Glomerular visceral epithelial cell (primary cell): ENCODE measurements at regions not wholly inside any gene's neighbourhood (a gene's known extent, or its start where the extent isn't known, plus 50 kb on each side); places are given as distances from the start of the nearest gene placed in this dataset.

Source experiments
- DNase-seq: peaks from one replicate; pipeline ENCODE4 v3.0.0-alpha.2; 2016; ENCODE audit errors: extremely low spot score

DNA sequence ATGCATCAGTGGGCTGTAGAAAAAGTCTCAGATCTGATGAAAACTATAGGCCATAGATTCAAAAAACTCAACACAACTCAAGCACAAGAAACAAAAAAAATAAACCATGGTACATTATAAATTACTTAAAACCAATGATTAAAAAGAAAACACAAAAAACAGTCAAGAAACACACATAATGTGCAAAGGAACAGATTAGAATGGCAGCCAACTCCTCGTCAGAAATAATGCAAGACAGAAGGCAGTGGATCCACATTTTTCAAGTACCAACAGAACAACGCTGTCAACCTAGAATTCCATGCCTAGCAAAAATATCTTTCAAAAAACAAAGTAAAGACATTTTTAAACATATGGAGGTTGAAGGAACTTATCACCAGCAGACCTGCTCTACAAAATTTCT lies 69.7 kb downstream of the PSMB1 start:
- DNase-seq, result no peak

DNA sequence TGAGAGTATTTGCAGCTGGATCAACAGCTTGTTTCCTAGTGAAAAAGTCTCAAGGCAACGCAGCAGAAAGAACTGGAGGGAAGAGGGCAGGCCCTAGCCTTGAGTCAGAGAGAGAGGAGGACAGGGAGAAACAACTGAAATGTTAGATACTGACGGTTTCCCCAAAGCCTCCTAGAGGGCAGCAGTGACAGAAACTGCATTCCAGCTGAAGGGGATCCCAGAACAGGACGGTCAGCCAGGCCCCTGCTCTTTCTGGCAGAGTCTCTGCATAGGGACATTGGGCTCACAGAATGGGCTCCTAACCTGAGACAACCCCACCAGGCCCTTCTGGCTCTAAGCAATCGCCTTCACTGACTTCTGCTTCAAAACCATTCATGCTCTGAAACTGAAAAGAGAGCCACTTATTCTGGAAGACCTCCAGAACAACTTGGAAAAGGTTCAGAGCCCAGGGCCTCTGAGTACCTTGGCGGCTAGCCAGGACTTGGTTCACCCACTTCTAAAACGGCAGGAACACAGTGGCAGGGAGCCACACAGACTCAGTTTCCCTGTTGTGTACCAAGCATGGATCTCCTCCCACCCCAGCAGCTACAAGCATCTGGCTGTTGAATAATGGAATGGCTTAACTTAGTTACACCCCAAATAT lies 72.9 kb downstream of the PSMB1 start:
- DNase-seq, result no peak

GRCh38 chr6:170476360-170476759 lies 76.7 kb downstream of the PSMB1 start:
- no peak for DNase-seq

DNA sequence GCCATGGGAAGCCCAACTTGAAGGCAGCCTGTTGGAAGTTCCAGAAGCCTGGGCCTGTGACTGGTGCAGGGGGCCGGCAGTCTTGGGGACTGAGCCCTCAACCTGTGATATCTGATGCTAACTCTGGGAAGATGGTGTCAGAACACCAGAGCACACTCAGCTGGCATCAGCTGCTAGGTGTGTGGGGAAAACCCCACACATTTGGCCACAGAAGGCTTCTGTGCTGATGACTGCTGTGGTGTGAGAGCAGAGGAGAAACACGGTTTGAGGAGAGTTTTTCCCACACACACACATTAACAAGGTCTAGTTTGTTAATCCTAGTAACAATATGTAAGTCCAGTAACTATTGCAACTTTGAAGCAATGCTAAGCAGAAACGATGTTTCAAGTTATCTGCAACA lies 78.0 kb downstream of the PSMB1 start:
- DNase-seq, result no peak

GRCh38 chr6:170473801-170474200 lies 79.3 kb downstream of the PSMB1 start:
- DNase-seq, result no peak

DNA sequence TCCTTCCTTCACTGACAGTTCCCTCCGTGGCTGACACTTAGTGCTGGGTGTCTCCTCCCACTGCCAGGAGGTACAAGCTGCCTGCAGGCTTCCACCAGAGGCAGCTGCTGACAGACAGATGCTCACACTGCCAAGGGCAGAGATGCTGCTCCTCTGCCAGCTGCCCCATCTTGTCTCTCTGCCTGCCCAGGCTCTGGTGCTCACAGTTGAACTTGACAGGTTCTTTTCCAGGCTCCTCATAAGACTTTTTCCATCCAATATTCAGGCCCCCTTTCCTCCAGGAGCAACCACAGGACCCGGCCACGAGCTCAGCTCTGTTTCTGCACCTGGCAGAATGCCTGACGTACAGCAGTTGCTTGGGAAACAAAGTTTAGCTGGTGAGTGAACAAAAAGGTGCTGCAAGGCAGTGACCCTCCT lies 79.8 kb downstream of the PSMB1 start:
- DNase-seq, result no peak

DNA sequence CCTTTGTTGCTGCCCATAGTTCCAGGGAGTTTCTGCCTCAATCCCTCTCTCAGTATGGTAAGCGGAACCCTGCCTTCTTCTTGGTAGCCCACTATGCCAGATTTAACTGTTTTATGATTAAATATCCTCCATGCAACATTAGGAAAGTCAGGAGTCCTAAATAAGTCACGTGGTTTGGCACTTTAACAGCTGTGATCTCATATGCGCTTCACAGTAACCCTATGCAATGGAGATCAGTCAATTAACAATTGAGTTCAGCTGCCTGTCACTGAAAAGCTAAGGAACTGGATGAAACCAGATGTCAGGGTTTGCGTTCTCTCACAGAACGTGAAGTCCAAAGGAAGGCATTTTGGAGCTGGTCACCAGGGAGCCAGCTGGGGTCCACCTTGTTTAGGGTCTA lies 81.6 kb downstream of the PSMB1 start:
- DNase-seq, result no peak

DNA sequence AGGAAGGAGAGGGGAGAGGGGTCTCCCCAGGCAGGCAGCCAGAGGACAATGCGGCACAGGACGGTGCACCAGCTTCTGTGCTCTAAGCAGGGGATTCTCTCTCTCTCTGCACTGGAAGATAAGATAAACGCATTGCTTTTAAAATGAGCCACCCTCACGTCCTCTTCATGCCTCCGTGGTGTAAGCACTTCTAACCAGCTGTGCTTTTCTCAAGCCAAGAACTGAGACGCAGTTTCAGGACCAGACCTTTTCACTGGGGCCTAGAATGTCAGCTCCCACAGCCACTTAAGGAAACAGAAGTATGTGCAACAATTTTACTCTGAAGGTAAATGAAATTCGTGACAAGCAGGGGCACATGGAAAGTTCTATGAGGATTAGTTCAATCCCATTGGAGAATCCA lies 82.4 kb downstream of the PSMB1 start:
- no peak for DNase-seq

DNA sequence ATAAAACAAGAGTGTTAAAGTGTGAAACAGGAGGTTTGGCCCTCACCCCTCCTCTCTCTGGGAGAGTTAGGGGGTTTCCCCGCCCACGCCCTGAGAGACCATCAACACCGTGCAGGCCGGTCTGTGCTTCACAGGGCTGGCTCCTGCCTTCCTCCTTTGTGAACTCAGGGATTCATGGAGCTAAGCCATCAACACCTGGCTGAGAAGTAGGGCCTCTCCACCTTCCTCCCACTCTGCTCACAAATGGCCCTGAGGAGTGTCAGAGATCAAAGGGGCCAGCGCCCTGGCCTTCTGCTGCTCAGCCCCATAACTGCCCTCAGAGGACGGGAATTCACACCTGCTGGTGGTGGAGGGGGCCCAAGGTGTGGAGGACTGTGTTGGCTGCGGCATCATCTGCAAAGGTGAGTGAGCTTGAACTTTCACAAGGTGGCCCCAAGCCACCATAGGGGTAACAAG lies 88.6 kb downstream of the PSMB1 start:
- no peak for DNase-seq

DNA sequence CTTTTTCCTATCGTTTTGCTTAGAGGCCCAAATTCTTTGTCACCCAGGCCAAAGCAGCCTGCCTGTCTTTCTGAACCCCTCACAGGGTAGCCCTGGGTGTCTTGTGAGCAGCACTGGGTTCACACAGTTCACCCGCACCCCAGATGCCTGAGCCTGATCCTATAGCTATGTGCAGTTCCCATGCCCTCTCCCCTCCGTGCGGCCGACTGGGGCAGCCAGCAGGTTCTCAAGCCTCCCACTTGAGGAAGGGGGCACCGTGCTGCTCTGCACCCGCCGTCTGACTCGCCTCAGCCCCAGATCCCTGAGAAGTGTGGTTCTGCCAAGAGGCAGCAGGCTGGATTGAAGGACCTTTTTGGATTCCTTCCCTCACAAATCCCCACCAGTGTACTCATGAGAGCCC lies 89.0 kb downstream of the PSMB1 start:
- no peak for DNase-seq

GRCh38 chr6:170463101-170463721 lies 89.9 kb downstream of the PSMB1 start:
- no peak for DNase-seq

DNA sequence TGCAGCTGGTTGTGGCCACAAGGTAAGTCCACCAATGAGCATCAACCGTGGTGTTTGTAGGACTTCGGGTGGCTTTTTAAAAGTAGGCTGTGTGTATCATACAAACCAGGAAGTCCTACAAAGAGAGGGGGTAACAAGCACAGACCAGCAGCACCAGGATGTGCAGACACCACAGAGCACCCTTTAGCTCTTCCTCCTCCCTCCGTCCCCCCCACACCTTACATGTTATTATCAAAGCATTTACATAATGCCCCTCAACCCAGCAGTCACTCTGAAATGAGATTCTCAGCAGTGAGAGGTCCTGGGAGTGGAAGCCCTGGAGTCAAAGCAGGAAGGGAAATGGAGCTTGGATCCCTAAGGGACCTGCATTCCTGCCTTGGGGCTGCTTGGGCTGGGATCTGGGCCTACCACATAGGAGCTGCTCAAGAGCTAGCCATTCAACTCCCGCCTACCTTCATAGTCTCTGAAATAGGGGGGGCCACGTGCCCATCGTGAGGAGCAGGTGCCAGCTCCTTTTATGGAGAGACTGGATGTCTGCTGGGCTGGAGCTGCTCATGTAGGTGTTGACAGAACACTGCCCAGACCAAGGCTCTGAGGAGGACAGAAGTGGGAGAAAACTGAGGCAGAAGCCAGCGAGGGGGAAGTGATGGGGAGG lies 90.6 kb downstream of the PSMB1 start:
- no peak for DNase-seq

DNA sequence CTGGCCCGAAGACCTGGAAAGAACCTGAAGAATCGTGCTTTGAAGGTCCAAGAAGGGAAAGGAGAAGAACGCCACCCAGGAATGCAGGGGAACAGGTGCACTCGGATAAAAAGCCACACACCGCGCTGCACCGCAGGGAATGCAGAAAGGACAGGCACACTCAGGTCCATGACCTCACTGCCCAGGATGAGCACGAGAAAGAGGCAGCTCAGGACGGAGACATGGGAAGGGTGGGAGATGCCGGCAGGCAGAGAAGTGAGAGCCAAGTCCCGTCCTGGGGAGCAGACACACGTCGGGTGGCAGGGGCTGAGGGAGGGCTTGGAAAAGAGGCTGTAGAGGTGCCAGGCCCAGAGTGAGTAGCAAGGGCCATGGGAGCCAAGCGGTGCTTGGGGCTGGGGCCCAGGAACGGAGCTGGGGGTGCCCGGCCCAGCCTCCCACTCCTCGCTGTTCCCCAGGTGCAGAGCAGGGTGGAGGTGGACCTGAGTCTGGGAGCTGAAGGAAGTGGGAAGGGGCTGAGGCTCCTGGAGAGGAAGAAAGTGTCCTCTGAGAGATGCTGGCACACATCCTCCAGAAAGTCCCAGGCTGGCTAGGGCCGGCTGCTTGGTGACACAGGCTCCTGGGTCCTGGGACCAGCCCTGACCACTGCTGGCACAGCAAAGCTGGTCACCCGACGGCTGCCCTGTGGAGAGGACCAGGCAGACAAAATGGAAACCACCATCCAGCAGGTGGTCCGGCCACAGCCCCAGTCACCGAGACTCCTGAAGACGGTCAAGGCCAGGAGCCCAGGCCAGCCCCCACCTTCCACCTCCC lies 91.3 kb downstream of the PSMB1 start:
- DNase-seq, result no peak

DNA sequence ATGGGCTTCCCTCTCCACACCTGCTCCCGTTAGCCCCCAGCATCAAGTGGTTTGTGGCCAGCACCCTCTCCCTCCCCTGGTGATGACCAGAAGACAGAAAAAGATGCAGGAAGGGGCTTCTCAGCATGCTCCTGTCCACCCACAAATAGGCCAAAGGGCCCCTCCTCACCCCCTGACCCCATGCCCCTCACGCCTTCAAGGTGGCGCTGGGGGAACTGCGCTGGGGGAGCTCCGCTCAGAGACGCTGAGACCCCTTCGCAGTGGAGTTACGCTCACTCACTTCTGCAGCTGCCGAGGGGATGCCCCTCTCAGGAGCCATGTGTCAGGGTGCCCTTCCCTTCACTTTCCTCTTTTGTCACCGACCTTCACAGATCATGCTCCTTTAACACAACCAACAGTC lies 92.0 kb downstream of the PSMB1 start:
- DNase-seq, result no peak

GRCh38 chr6:170460641-170461040 lies 92.5 kb downstream of the PSMB1 start:
- DNase-seq, result no peak

DNA sequence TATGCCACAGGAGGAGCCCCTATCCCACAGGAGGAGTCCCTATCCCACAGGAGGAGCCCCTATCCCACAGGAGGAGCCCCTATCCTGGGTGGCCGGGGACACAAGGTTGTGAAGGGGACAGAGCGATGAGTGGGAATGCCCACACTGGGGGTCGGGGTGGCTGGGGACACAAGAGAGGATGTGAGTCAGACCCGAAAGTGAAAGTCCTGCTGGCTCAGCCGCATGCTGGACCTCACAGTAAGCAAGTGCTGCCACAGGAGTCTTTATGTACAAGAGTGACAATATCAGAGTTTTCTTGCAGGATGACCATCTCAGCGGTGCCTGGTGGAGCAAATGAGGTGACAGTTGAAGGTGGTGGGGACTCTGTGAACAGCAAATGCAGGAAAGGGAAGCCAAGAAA lies 93.7 kb downstream of the PSMB1 start:
- DNase-seq, result peak; percentile 62

DNA sequence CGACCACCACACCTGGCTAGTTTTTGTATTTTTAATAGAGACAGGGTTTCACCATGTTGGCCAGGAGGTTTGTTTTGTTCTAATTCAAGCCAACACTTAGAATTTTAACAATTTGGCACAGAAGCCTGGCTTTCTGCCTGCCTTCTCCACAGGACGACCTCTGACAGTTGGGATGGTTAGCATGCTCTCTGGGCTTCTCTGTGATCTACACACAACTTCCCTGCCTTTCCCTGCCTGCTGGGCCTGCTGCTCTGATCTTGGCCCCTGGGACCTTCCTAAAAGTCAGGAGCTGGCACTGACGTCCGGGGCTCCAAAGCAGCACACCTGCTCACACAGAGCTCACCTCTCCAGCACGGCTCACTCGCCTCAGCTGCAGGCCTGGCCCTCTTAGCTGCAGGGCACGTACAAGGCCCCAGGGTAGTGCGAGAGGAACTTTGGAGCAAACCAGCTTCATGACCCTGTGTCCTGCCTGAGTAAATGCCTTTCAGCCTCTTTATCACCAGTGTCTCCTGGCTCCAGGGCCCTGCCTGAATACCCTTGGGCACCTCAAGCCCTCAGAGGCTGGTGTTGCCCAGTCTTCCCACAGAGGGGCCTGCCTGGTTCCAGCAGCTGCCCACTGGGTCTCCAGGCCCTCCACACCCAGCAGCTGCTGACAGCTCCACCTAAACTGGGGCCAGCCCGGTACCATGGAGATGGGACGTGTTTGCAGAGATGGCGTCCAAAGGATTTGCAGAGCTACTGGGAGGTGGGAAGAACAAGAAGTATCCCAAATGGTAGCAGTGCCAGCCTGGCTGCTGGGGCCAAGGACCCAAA lies 96.0 kb downstream of the PSMB1 start:
- DNase-seq, result no peak
